GM12878 (cell line): ENCODE measurements at regions not wholly inside any gene's neighbourhood (a gene's known extent, or its start where the extent isn't known, plus 50 kb on each side); places are given as distances from the start of the nearest gene placed in this dataset.

Source experiments
- ATAC-seq: fragments of 200-7000 bp; cut with Tn5 transposase; 3 replicates; pipeline ENCODE4 v1.9.1; 2020; ENCODE audit warnings: mild to moderate bottlenecking, moderate library complexity
- BruUV-seq: library from RNA; stranded (reverse); fragments of 400-500 nt; replicated peaks from 2 replicates; lab custom pipeline; 2021; lab: Mats Ljungman, UMichigan
- CTCF ChIA-PET: fragments of 300-600 bp; sonication (Branson Sonifier 250); formaldehyde crosslinking; extraction: SDS; loops from one replicate; lab custom pipeline; 2021; ENCODE audit warnings: inconsistent platforms; lab: Yijun Ruan, JAX
- POLR2A ChIA-PET: fragments of 350-600 bp; formaldehyde crosslinking; extraction: SDS; loops from one replicate; lab custom pipeline; 2021; ENCODE audit warnings: inconsistent platforms; lab: Charles Lee
- RAD21 ChIA-PET: fragments of 300-600 bp; sonication (Branson Sonifier 250); formaldehyde crosslinking; loops from one replicate; lab custom pipeline; 2023; ENCODE audit warnings: antibody characterized with exemption; ENCODE audit not compliant: unreplicated experiment; lab: Charles Lee
- SMC1A ChIA-PET: fragments of 300-600 bp; sonication (Branson Sonifier 250); formaldehyde crosslinking; loops from one replicate; lab custom pipeline; 2023; ENCODE audit not compliant: unreplicated experiment, uncharacterized antibody; lab: Charles Lee
- DNase-seq: peaks from one replicate; pipeline ENCODE4 v3.0.0-alpha.2; 2011; ENCODE audit warnings: low read depth, low spot score
- FAIRE-seq: peaks from 3 replicates; lab custom pipeline; 2011; peaks lifted over from hg19 to GRCh38; lab: Jason Lieb, UNC
- H2AFZ ChIP-seq: 2 replicates; pipeline ENCODE4 v1.6.0; 2011; ENCODE audit warnings: low read depth, low read length, control low read depth; ENCODE audit not compliant: control insufficient read depth
- H3K27ac ChIP-seq: 2 replicates; pipeline ENCODE4 v1.5.1; 2011; ENCODE audit warnings: control low read depth; ENCODE audit not compliant: control insufficient read depth, insufficient read depth
- H3K27me3 ChIP-seq, 2 experiments: replicated peaks in 1 of 2; 2 replicates each; pipeline versions ENCODE4 v1.6.0 to v1.6.1; 2011; ENCODE audit warnings: low read length in 1 of 2; ENCODE audit not compliant: control insufficient read depth in 2 of 2, insufficient read depth in 2 of 2
- H3K36me3 ChIP-seq, 2 experiments: 2 replicates each; pipeline ENCODE4 v1.5.1; 2011; ENCODE audit warnings: low read length in 1 of 2; ENCODE audit not compliant: control insufficient read depth in 2 of 2, insufficient read depth in 2 of 2
- H3K4me1 ChIP-seq: 2 replicates; pipeline ENCODE4 v1.6.1; 2011; ENCODE audit warnings: mild to moderate bottlenecking, low read length, moderate library complexity, mixed read lengths; ENCODE audit not compliant: control insufficient read depth, insufficient read depth
- H3K4me2 ChIP-seq: 2 replicates; pipeline ENCODE4 v1.6.0; 2011; ENCODE audit warnings: control low read depth; ENCODE audit not compliant: control insufficient read depth, insufficient read depth
- H3K4me3 ChIP-seq: fragments of 200-600 bp; sonication (generic); 2 replicates; pipeline ENCODE4 v1.5.1; 2016
- H3K79me2 ChIP-seq: 2 replicates; pipeline ENCODE4 v1.6.0; 2011; ENCODE audit warnings: low read length; ENCODE audit not compliant: control insufficient read depth, insufficient read depth
- H3K9ac ChIP-seq: 2 replicates; pipeline ENCODE4 v1.8.0; 2011; ENCODE audit warnings: low read length, control low read depth, mixed read lengths; ENCODE audit not compliant: control insufficient read depth, insufficient read depth
- H3K9me3 ChIP-seq: replicated peaks from 3 replicates; pipeline ENCODE4 v1.5.1; 2011; ENCODE audit warnings: mild to moderate bottlenecking, low read length; ENCODE audit not compliant: control insufficient read depth, insufficient read depth
- H4K20me1 ChIP-seq: 2 replicates; pipeline ENCODE4 v1.6.0; 2011; ENCODE audit not compliant: control insufficient read depth, insufficient read depth
- ASH2L ChIP-seq: fragments of 300-600, 200-600 bp; sonication (generic); IDR thresholded peaks from 2 replicates; pipeline ENCODE4 v1.6.1; 2017; ENCODE audit warnings: low read depth, mild to moderate bottlenecking, borderline replicate concordance
- BCLAF1 ChIP-seq: fragments of 450-650 bp; IDR thresholded peaks from 2 replicates; pipeline ENCODE4 v1.6.1; 2017; ENCODE audit warnings: antibody characterized with exemption, mild to moderate bottlenecking, moderate library complexity
- CEBPZ ChIP-seq: fragments of 150-350 bp; IDR thresholded peaks from 2 replicates; pipeline ENCODE4 v1.6.1; 2016; ENCODE audit warnings: low read depth, low read length
- CHD4 ChIP-seq: fragments of 200-600 bp; sonication (generic); IDR thresholded peaks from 2 replicates; pipeline ENCODE4 v1.6.1; 2016; ENCODE audit warnings: mild to moderate bottlenecking
- CREB1 ChIP-seq: IDR thresholded peaks from 2 replicates; pipeline ENCODE4 v1.6.1; 2012; ENCODE audit warnings: low read depth, mild to moderate bottlenecking, inconsistent platforms
- EED ChIP-seq: sonication (generic); IDR thresholded peaks from 2 replicates; pipeline ENCODE4 v1.6.1; 2016; ENCODE audit warnings: antibody characterized with exemption, low read depth
- ETV6 ChIP-seq, 2 experiments: fragments of 450-650 bp in 1 of 2; IDR thresholded peaks in 1 of 2; conservative IDR thresholded peaks in 1 of 2; 2 replicates each; pipeline ENCODE4 v1.6.1; 2014; ENCODE audit warnings: antibody characterized with exemption in 1 of 2, borderline replicate concordance in 1 of 2, low read depth in 1 of 2, mild to moderate bottlenecking in 1 of 2, moderate library complexity in 1 of 2
- IKZF1 ChIP-seq: fragments of 450-650 bp; conservative IDR thresholded peaks from 2 replicates; pipeline ENCODE4 v1.6.1; 2017; ENCODE audit warnings: antibody characterized with exemption, mild to moderate bottlenecking
- MTA3 ChIP-seq: IDR thresholded peaks from 2 replicates; pipeline ENCODE4 v1.6.1; 2012; ENCODE audit warnings: low read length, inconsistent platforms, borderline replicate concordance
- NKRF ChIP-seq: fragments of 450-650 bp; conservative IDR thresholded peaks from 2 replicates; pipeline ENCODE4 v1.6.1; 2017; ENCODE audit warnings: mild to moderate bottlenecking, moderate library complexity
- SRF ChIP-seq, 2 experiments: IDR thresholded peaks; 2 replicates each; pipeline ENCODE4 v1.6.1; 2011; ENCODE audit warnings: low read depth in 2 of 2, low read length in 2 of 2, mild to moderate bottlenecking in 1 of 2, moderate library complexity in 1 of 2
- TCF12 ChIP-seq: IDR thresholded peaks from 2 replicates; pipeline ENCODE4 v1.6.1; 2011; ENCODE audit warnings: low read depth, mild to moderate bottlenecking, low read length
- ZBTB33 ChIP-seq: fragments of 450-650 bp; IDR thresholded peaks from 2 replicates; pipeline ENCODE4 v1.6.1; 2017; ENCODE audit warnings: mild to moderate bottlenecking
- WGBS: methylation state at CpG from one replicate; pipeline ENCODE4 v1.1.6; 2016; ENCODE audit warnings: low lambda C conversion rate; ENCODE audit not compliant: insufficient replicate concordance, insufficient coverage; ENCODE audit errors: missing lambda C conversion rate; 5-methylcytosine and 5-hydroxymethylcytosine counted together
- in situ Hi-C: fragments of 300-500 bp; cut with MboI; formaldehyde crosslinking; loops from 9 replicates; pipeline ENCODE4 v1.14.3; 2018; ENCODE audit warnings: mixed read lengths
- intact Hi-C: fragments of 100-400 bp; cut with micrococcal nuclease; formaldehyde crosslinking; loops from one replicate; pipeline ENCODE4 v1.14.2; 2022; ENCODE audit not compliant: unreplicated experiment

GRCh38 chr5:106414342-106414741 lies 1256.4 kb downstream of the EFNA5 start:
- no peaks in the 10 kb centered on the region for H3K79me2 ChIP-seq
- POLR2A ChIA-PET = no interaction called here
- H4K20me1 ChIP-seq = no peaks in the 10 kb centered on the region
- no peak for DNase-seq
- H3K36me3 ChIP-seq = no peaks in the 10 kb centered on the region
- intact Hi-C loops = no loop called here
- no peak overlapping the region for H3K4me3 ChIP-seq
- SMC1A ChIA-PET = interaction anchor here (0.8 kb wide), 1 partner anchor 175 kb away, joined by 3 read pairs; no protein-coding TSS in a partner anchor
- no peaks in the 10 kb centered on the region for H3K27me3 ChIP-seq
- WGBS = 23% methylated on average over 2 of the region's 2 CpGs
- H3K27ac ChIP-seq = no peak overlapping the region
- CTCF ChIA-PET = no interaction called here
- no peaks in the 10 kb centered on the region for H3K9me3 ChIP-seq
- FAIRE-seq = no peak
- H3K9ac ChIP-seq = no peak overlapping the region
- H3K4me2 ChIP-seq = no peak overlapping the region
- H2AFZ ChIP-seq = no peak overlapping the region
- in situ Hi-C loops = no loop called here
- no peaks in the 10 kb centered on the region for H3K4me1 ChIP-seq
- no peak for ATAC-seq
- BruUV-seq = no TSS peak
- RAD21 ChIA-PET = no interaction called here
- TF ChIP-seq TCF12 = no peak
- no peak for TF ChIP-seq IKZF1
- TF ChIP-seq NKRF = no peak
- no peak for TF ChIP-seq CREB1
- no peak for TF ChIP-seq ZBTB33
- no peak for TF ChIP-seq SRF (IDR thresholded peaks at IDR 0.05; ENCODE audit: low read depth in 2 of 2, low read length in 2 of 2)
- TF ChIP-seq CHD4 = no peak
- no peak for TF ChIP-seq EED
- TF ChIP-seq MTA3 = no peak
- TF ChIP-seq ETV6 (conservative IDR thresholded peaks at IDR 0.05 in 1 of 2, IDR thresholded peaks at IDR 0.05 in 1 of 2; ENCODE audit: borderline replicate concordance in 1 of 2, low read depth in 1 of 2) = no peak
- no peak for TF ChIP-seq BCLAF1
- TF ChIP-seq ASH2L = no peak
- TF ChIP-seq CEBPZ = no peak
